ENCODE measurements at regions not wholly inside any gene's neighbourhood (a gene's known extent, or its start where the extent isn't known, plus 50 kb on each side); places are given as distances from the start of the nearest gene placed in this dataset.

DNA sequence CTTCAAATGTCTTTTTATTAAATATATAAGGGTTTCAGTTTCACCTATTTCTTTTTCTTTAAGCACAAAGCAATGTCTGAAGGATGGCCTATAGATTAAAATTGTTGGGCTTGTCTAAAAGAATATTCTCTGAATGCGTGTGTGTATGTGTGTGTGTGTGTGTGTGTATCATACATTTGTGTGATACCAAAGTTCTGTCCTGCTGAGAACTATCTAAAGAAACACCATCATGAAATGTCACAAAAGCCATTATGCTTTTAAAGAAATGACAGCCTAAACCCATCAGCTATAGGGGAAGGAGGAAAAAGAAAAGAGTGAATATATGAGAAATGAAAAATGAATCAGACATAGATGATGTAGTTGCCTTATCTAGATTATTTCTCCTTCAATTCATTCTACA, 1501.5 kb upstream of the TENM3 start:
- TF ChIP-seq, protein P1, sequence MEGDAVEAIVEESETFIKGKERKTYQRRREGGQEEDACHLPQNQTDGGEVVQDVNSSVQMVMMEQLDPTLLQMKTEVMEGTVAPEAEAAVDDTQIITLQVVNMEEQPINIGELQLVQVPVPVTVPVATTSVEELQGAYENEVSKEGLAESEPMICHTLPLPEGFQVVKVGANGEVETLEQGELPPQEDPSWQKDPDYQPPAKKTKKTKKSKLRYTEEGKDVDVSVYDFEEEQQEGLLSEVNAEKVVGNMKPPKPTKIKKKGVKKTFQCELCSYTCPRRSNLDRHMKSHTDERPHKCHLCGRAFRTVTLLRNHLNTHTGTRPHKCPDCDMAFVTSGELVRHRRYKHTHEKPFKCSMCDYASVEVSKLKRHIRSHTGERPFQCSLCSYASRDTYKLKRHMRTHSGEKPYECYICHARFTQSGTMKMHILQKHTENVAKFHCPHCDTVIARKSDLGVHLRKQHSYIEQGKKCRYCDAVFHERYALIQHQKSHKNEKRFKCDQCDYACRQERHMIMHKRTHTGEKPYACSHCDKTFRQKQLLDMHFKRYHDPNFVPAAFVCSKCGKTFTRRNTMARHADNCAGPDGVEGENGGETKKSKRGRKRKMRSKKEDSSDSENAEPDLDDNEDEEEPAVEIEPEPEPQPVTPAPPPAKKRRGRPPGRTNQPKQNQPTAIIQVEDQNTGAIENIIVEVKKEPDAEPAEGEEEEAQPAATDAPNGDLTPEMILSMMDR (IDR thresholded peaks at IDR 0.05; ENCODE audit: low read length), result no peak
- TF ChIP-seq EZH2phosphoT487 (IDR thresholded peaks at IDR 0.05; ENCODE audit: low read length) (no peak), EZH2 (optimal IDR thresholded peaks at IDR 0.05; ENCODE audit: low read depth, low read length) (no peak)

Measured in MM.1S (cell line).